ENCODE measurements at regions not wholly inside any gene's neighbourhood (a gene's known extent, or its start where the extent isn't known, plus 50 kb on each side); places are given as distances from the start of the nearest gene placed in this dataset.

DNA sequence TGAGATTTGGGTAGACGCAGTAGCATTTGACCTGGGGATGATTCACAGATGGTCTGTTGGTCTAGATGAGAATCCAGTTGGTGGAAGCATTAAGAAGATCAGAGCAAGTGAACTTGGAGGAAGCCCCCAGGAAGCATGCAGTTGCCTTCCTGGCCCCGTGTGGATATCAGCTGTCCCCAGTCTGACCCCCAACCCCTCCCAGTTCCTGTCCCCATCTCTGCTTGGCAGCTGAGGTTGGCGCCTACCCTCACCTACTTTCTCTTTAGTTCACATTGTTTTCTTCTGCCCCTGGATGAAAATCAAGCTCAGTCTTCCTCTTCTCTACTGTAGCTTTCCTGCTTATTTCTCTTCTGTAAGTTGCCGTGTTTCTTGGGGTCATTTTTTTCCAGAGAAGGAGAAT lies 227.9 kb downstream of the GATA3 start:
- no peak for ATAC-seq
- Histone ChIP-seq H3K27ac (ENCODE audit: low read depth, low read length) (no peak overlapping the region), H4K20me1 (ENCODE audit: insufficient read depth) (no peaks in the 10 kb centered on the region), H3K4me2 (ENCODE audit: low read length) (no peak overlapping the region), H3K9me2 (ENCODE audit: insufficient read depth) (no peaks in the 10 kb centered on the region), H3K9ac (ENCODE audit: low read length) (no peak overlapping the region), H3K36me3 (ENCODE audit: control insufficient read depth in 1 of 2, insufficient read depth in 2 of 2, low read length in 2 of 2) (no peaks in the 10 kb centered on the region), H3K4me1 (ENCODE audit: control insufficient read depth in 1 of 2, insufficient read depth in 2 of 2, low read length in 2 of 2) (no peaks in the 10 kb centered on the region), H3K27me3 (ENCODE audit: insufficient read depth, low read length) (peaks cover 7% of the 10 kb centered on the region; the same call in 1 of the 2 replicates), H2AFZ (ENCODE audit: low read depth, low read length, poor library complexity, severe bottlenecking) (no peak overlapping the region), H3K4me3 (replicated peaks in 1 of 2; ENCODE audit: low read depth in 1 of 2, low read length in 2 of 2) (no peak overlapping the region), H3K79me2 (ENCODE audit: insufficient read depth, low read length) (no peaks in the 10 kb centered on the region), H3K9me3 (ENCODE audit: control insufficient read depth in 1 of 2, insufficient read depth in 1 of 2, low read depth in 1 of 2, low read length in 2 of 2) (no peaks in the 10 kb centered on the region)
- no peak for DNase-seq (ENCODE audit: low read depth, low spot score)
- POLR2A ChIA-PET = no interaction called here
- CTCF ChIA-PET = no interaction called here
- RAD21 ChIA-PET (ENCODE audit: low non-redundant PET in 1 of 2, low total read pairs in 2 of 2, uncharacterized antibody in 2 of 2, unreplicated experiment in 2 of 2) = no interaction called here
- intact Hi-C loops (cut with micrococcal nuclease) = no loop called here
- no TSS peak for BruUV-seq (replicated peaks)
- TF ChIP-seq JUND (IDR thresholded peaks at IDR 0.05) = no peak
- no peak for TF ChIP-seq SP1 (IDR thresholded peaks at IDR 0.05; ENCODE audit: low read depth)
- TF ChIP-seq CEBPB (IDR thresholded peaks at IDR 0.05; ENCODE audit: low read depth) = no peak
- TF ChIP-seq TCF7L2 (IDR thresholded peaks at IDR 0.05; ENCODE audit: borderline replicate concordance, extremely low read depth, insufficient read depth, insufficient read length) = no peak
- TF ChIP-seq SRF (IDR thresholded peaks at IDR 0.05; ENCODE audit: low read depth) = no peak

DNA sequence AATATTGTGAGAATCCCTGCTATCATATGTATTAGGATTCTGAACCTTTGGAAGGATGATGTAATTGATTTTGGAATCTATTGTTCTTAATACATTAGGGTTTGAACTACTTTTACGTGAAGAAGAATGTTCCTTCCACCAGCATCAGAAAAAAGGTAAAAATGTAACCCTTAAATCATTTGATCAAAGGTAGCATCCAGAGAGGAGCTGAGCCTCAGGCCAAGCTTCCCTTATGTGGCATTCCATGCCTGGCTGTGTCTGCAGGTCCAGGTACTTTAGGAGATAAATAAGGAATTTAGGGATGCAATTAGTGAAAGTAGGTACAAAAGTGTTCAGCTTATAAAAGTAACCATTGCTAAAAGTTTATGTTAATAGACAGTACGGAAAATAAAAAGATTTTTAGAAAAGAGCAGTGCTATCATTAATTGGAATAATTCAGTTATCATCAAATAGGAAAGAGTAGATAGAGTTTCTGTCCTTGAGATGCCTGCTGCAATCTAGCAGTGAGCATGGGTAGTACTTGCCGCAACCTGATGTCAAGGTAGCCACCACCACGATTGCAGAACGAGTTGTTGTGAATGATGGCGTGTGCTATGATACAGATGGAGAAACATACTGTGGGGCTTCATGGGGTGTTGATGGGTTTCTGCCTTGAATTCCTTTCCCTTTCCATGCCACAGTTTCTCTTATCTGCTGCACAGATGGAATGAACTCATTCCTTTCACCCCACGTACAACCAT lies 228.8 kb downstream of the GATA3 start:
- Histone ChIP-seq H2AFZ (ENCODE audit: low read depth, low read length, poor library complexity, severe bottlenecking) (no peak overlapping the region), H3K4me1 (ENCODE audit: control insufficient read depth in 1 of 2, insufficient read depth in 2 of 2, low read length in 2 of 2) (no peaks in the 10 kb centered on the region), H3K27me3 (ENCODE audit: insufficient read depth, low read length) (peaks cover 7% of the 10 kb centered on the region; the same call in 1 of the 2 replicates), H3K9me3 (ENCODE audit: control insufficient read depth in 1 of 2, insufficient read depth in 1 of 2, low read depth in 1 of 2, low read length in 2 of 2) (no peaks in the 10 kb centered on the region), H3K9ac (ENCODE audit: low read length) (no peak overlapping the region), H3K4me3 (replicated peaks in 1 of 2; ENCODE audit: low read depth in 1 of 2, low read length in 2 of 2) (no peak overlapping the region), H3K36me3 (ENCODE audit: control insufficient read depth in 1 of 2, insufficient read depth in 2 of 2, low read length in 2 of 2) (no peaks in the 10 kb centered on the region), H3K4me2 (ENCODE audit: low read length) (no peak overlapping the region), H3K27ac (ENCODE audit: low read depth, low read length) (no peak overlapping the region), H4K20me1 (ENCODE audit: insufficient read depth) (no peaks in the 10 kb centered on the region), H3K79me2 (ENCODE audit: insufficient read depth, low read length) (no peaks in the 10 kb centered on the region), H3K9me2 (ENCODE audit: insufficient read depth) (no peaks in the 10 kb centered on the region)
- intact Hi-C loops (cut with micrococcal nuclease) = no loop called here
- ChIA-PET RAD21 (ENCODE audit: low non-redundant PET in 1 of 2, low total read pairs in 2 of 2, uncharacterized antibody in 2 of 2, unreplicated experiment in 2 of 2) (no interaction called here), CTCF (no interaction called here), POLR2A (no interaction called here)
- DNase-seq (ENCODE audit: low read depth, low spot score) (no peak), ATAC-seq (no peak)
- no TSS peak for BruUV-seq (replicated peaks)
- TF ChIP-seq EGR1 (IDR thresholded peaks at IDR 0.05; ENCODE audit: low read depth) (no peak), YY1 (IDR thresholded peaks at IDR 0.05; ENCODE audit: extremely low read depth, insufficient replicate concordance, low read depth, low read length) (no peak), SIN3A (IDR thresholded peaks at IDR 0.05; ENCODE audit: low read depth) (no peak), JUND (IDR thresholded peaks at IDR 0.05) (no peak), CBX3 (IDR thresholded peaks at IDR 0.05; ENCODE audit: low read depth) (no peak), TCF7L2 (IDR thresholded peaks at IDR 0.05; ENCODE audit: borderline replicate concordance, extremely low read depth, insufficient read depth, insufficient read length) (no peak), EZH2 (IDR thresholded peaks at IDR 0.05) (no peak), SRF (IDR thresholded peaks at IDR 0.05; ENCODE audit: low read depth) (no peak), ELF1 (IDR thresholded peaks at IDR 0.05; ENCODE audit: borderline replicate concordance, low read depth) (no peak), EZH2phosphoT487 (IDR thresholded peaks at IDR 0.05; ENCODE audit: borderline replicate concordance) (no peak), FOSL1 (IDR thresholded peaks at IDR 0.05; ENCODE audit: low read depth) (no peak)
- TF ChIP-seq, protein P1, sequence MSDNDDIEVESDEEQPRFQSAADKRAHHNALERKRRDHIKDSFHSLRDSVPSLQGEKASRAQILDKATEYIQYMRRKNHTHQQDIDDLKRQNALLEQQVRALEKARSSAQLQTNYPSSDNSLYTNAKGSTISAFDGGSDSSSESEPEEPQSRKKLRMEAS (IDR thresholded peaks at IDR 0.05) = no peak
- TF ChIP-seq, protein P2, sequence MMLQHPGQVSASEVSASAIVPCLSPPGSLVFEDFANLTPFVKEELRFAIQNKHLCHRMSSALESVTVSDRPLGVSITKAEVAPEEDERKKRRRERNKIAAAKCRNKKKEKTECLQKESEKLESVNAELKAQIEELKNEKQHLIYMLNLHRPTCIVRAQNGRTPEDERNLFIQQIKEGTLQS (IDR thresholded peaks at IDR 0.05) = no peak
- TF ChIP-seq, protein P3, sequence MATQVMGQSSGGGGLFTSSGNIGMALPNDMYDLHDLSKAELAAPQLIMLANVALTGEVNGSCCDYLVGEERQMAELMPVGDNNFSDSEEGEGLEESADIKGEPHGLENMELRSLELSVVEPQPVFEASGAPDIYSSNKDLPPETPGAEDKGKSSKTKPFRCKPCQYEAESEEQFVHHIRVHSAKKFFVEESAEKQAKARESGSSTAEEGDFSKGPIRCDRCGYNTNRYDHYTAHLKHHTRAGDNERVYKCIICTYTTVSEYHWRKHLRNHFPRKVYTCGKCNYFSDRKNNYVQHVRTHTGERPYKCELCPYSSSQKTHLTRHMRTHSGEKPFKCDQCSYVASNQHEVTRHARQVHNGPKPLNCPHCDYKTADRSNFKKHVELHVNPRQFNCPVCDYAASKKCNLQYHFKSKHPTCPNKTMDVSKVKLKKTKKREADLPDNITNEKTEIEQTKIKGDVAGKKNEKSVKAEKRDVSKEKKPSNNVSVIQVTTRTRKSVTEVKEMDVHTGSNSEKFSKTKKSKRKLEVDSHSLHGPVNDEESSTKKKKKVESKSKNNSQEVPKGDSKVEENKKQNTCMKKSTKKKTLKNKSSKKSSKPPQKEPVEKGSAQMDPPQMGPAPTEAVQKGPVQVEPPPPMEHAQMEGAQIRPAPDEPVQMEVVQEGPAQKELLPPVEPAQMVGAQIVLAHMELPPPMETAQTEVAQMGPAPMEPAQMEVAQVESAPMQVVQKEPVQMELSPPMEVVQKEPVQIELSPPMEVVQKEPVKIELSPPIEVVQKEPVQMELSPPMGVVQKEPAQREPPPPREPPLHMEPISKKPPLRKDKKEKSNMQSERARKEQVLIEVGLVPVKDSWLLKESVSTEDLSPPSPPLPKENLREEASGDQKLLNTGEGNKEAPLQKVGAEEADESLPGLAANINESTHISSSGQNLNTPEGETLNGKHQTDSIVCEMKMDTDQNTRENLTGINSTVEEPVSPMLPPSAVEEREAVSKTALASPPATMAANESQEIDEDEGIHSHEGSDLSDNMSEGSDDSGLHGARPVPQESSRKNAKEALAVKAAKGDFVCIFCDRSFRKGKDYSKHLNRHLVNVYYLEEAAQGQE (IDR thresholded peaks at IDR 0.05; ENCODE audit: low read depth) = no peak

Data from HCT116 (cell line).